ENCODE measurements at regions not wholly inside any gene's neighbourhood (a gene's known extent, or its start where the extent isn't known, plus 50 kb on each side); places are given as distances from the start of the nearest gene placed in this dataset.

GRCh38 chr5:53339962-53340540 lies 140.4 kb upstream of the FST start:
- Histone ChIP-seq H3K4me1 (ENCODE audit: insufficient read depth, low read length) (no peaks in the 10 kb centered on the region), H3K9me3 (ENCODE audit: control insufficient read depth, insufficient read depth, low read length) (no peaks in the 10 kb centered on the region), H3K9ac (ENCODE audit: low read depth, low read length) (no peak overlapping the region), H3K36me3 (ENCODE audit: insufficient read depth, low read length) (no peaks in the 10 kb centered on the region)

- Histone ChIP-seq H3K9me3 (ENCODE audit: control insufficient read depth, insufficient read depth, low read length) (no peaks in the 10 kb centered on the region), H3K4me1 (ENCODE audit: insufficient read depth, low read length) (no peaks in the 10 kb centered on the region), H3K9ac (ENCODE audit: low read depth, low read length) (no peak overlapping the region), H3K36me3 (ENCODE audit: insufficient read depth, low read length) (no peaks in the 10 kb centered on the region)
These were observed 139.3 kb upstream of the FST start for GRCh38 chr5:53340956-53341750.

GRCh38 chr5:53342236-53342635 lies 138.2 kb upstream of the FST start:
- H3K9me3 ChIP-seq (ENCODE audit: control insufficient read depth, insufficient read depth, low read length): no peaks in the 10 kb centered on the region
- H3K36me3 ChIP-seq (ENCODE audit: insufficient read depth, low read length): no peaks in the 10 kb centered on the region
- no peak overlapping the region for H3K9ac ChIP-seq (ENCODE audit: low read depth, low read length)
- H3K4me1 ChIP-seq (ENCODE audit: insufficient read depth, low read length): no peaks in the 10 kb centered on the region

GRCh38 chr5:53343187-53343586 lies 137.2 kb upstream of the FST start:
- Histone ChIP-seq H3K36me3 (ENCODE audit: insufficient read depth, low read length) (no peaks in the 10 kb centered on the region), H3K9me3 (ENCODE audit: control insufficient read depth, insufficient read depth, low read length) (no peaks in the 10 kb centered on the region), H3K9ac (ENCODE audit: low read depth, low read length) (no peak overlapping the region), H3K4me1 (ENCODE audit: insufficient read depth, low read length) (no peaks in the 10 kb centered on the region)

- no peaks in the 10 kb centered on the region; the same call in 1 of the 2 replicates for H3K4me1 ChIP-seq (ENCODE audit: insufficient read depth, low read length)
- no peak overlapping the region for H3K9ac ChIP-seq (ENCODE audit: low read depth, low read length)
- no peaks in the 10 kb centered on the region for H3K36me3 ChIP-seq (ENCODE audit: insufficient read depth, low read length)
- H3K9me3 ChIP-seq (ENCODE audit: control insufficient read depth, insufficient read depth, low read length): no peaks in the 10 kb centered on the region
These were observed 130.1 kb upstream of the FST start for GRCh38 chr5:53350368-53350767.

- no peaks in the 10 kb centered on the region for H3K9me3 ChIP-seq (ENCODE audit: control insufficient read depth, insufficient read depth, low read length)
- H3K36me3 ChIP-seq (ENCODE audit: insufficient read depth, low read length): no peaks in the 10 kb centered on the region
- H3K9ac ChIP-seq (ENCODE audit: low read depth, low read length): no peak overlapping the region
- H3K4me1 ChIP-seq (ENCODE audit: insufficient read depth, low read length): no peaks in the 10 kb centered on the region; the same call in 1 of the 2 replicates
These were observed 129.2 kb upstream of the FST start for GRCh38 chr5:53350991-53351770.

- H3K9me3 ChIP-seq (ENCODE audit: control insufficient read depth, insufficient read depth, low read length): no peaks in the 10 kb centered on the region
- no peaks in the 10 kb centered on the region for H3K4me1 ChIP-seq (ENCODE audit: insufficient read depth, low read length)
- no peak overlapping the region for H3K9ac ChIP-seq (ENCODE audit: low read depth, low read length)
- no peaks in the 10 kb centered on the region for H3K36me3 ChIP-seq (ENCODE audit: insufficient read depth, low read length)
These were observed 125.1 kb upstream of the FST start for GRCh38 chr5:53355316-53355715.

GRCh38 chr5:53355931-53356330 lies 124.5 kb upstream of the FST start:
- Histone ChIP-seq H3K4me1 (ENCODE audit: insufficient read depth, low read length) (no peaks in the 10 kb centered on the region), H3K36me3 (ENCODE audit: insufficient read depth, low read length) (no peaks in the 10 kb centered on the region), H3K9me3 (ENCODE audit: control insufficient read depth, insufficient read depth, low read length) (no peaks in the 10 kb centered on the region), H3K9ac (ENCODE audit: low read depth, low read length) (no peak overlapping the region)

GRCh38 chr5:53357439-53357838 lies 123.0 kb upstream of the FST start:
- H3K9me3 ChIP-seq (ENCODE audit: control insufficient read depth, insufficient read depth, low read length): no peaks in the 10 kb centered on the region
- no peaks in the 10 kb centered on the region for H3K36me3 ChIP-seq (ENCODE audit: insufficient read depth, low read length)
- no peaks in the 10 kb centered on the region for H3K4me1 ChIP-seq (ENCODE audit: insufficient read depth, low read length)
- H3K9ac ChIP-seq (ENCODE audit: low read depth, low read length): no peak overlapping the region

- no peaks in the 10 kb centered on the region for H3K4me1 ChIP-seq (ENCODE audit: insufficient read depth, low read length)
These were observed 121.6 kb upstream of the FST start for GRCh38 chr5:53358794-53359193.

GRCh38 chr5:53359916-53360517 lies 120.4 kb upstream of the FST start:
- H3K36me3 ChIP-seq (ENCODE audit: insufficient read depth, low read length): no peaks in the 10 kb centered on the region
- H3K4me1 ChIP-seq (ENCODE audit: insufficient read depth, low read length): no peaks in the 10 kb centered on the region
- H3K9ac ChIP-seq (ENCODE audit: low read depth, low read length): no peak overlapping the region
- no peaks in the 10 kb centered on the region for H3K9me3 ChIP-seq (ENCODE audit: control insufficient read depth, insufficient read depth, low read length)

More at GRCh38 chr5:53358794-53359193, 121.6 kb upstream of the FST start:
- Histone ChIP-seq H3K9ac (ENCODE audit: low read depth, low read length) (no peak overlapping the region), H3K36me3 (ENCODE audit: insufficient read depth, low read length) (no peaks in the 10 kb centered on the region), H3K9me3 (ENCODE audit: control insufficient read depth, insufficient read depth, low read length) (no peaks in the 10 kb centered on the region)

GRCh38 chr5:53360811-53361210 lies 119.6 kb upstream of the FST start:
- Histone ChIP-seq H3K9me3 (ENCODE audit: control insufficient read depth, insufficient read depth, low read length) (no peaks in the 10 kb centered on the region), H3K36me3 (ENCODE audit: insufficient read depth, low read length) (no peaks in the 10 kb centered on the region), H3K4me1 (ENCODE audit: insufficient read depth, low read length) (no peaks in the 10 kb centered on the region), H3K9ac (ENCODE audit: low read depth, low read length) (no peak overlapping the region)

- H3K4me1 ChIP-seq (ENCODE audit: insufficient read depth, low read length): no peaks in the 10 kb centered on the region
- H3K36me3 ChIP-seq (ENCODE audit: insufficient read depth, low read length): no peaks in the 10 kb centered on the region
- H3K9ac ChIP-seq (ENCODE audit: low read depth, low read length): no peak overlapping the region
- no peaks in the 10 kb centered on the region for H3K9me3 ChIP-seq (ENCODE audit: control insufficient read depth, insufficient read depth, low read length)
These were observed 118.7 kb upstream of the FST start for GRCh38 chr5:53361708-53362107.

GRCh38 chr5:53362521-53362941 lies 117.9 kb upstream of the FST start:
- no peaks in the 10 kb centered on the region for H3K9me3 ChIP-seq (ENCODE audit: control insufficient read depth, insufficient read depth, low read length)
- H3K36me3 ChIP-seq (ENCODE audit: insufficient read depth, low read length): no peaks in the 10 kb centered on the region
- no peak overlapping the region for H3K9ac ChIP-seq (ENCODE audit: low read depth, low read length)
- H3K4me1 ChIP-seq (ENCODE audit: insufficient read depth, low read length): no peaks in the 10 kb centered on the region

All from ES-I3 (cell line).